Astrocyte of the hippocampus (primary cell): ENCODE measurements at regions not wholly inside any gene's neighbourhood (a gene's known extent, or its start where the extent isn't known, plus 50 kb on each side); places are given as distances from the start of the nearest gene placed in this dataset.

Source experiments
- DNase-seq: peaks from one replicate; pipeline ENCODE4 v3.0.0; 2011; ENCODE audit warnings: low read depth, low spot score

- DNase-seq = no peak
These were observed 50.0 kb downstream of the PITPNM2 start for GRCh38 chr12:123100882-123101281.

- DNase-seq = no peak
These were observed 50.4 kb downstream of the PITPNM2 start for GRCh38 chr12:123100450-123100849.

- no peak for DNase-seq
These were observed 51.2 kb downstream of the PITPNM2 start for GRCh38 chr12:123099560-123100192.

GRCh38 chr12:123098780-123099179 is 52.1 kb downstream of the PITPNM2 start:
- no peak for DNase-seq

- DNase-seq = no peak
These were observed 53.3 kb downstream of the PITPNM2 start for GRCh38 chr12:123097561-123098084.

- no peak for DNase-seq
These were observed 54.1 kb downstream of the PITPNM2 start for GRCh38 chr12:123096741-123097140.

- DNase-seq = peak; percentile 60
These were observed 54.7 kb downstream of the PITPNM2 start for GRCh38 chr12:123096182-123096581.

- no peak for DNase-seq
These were observed 55.6 kb downstream of the PITPNM2 start for GRCh38 chr12:123095078-123095881.

- DNase-seq = peak; percentile 81
These were observed 56.4 kb downstream of the PITPNM2 start for GRCh38 chr12:123094349-123095077.

GRCh38 chr12:123092866-123093265 is 58.0 kb downstream of the PITPNM2 start:
- DNase-seq = no peak

- no peak for DNase-seq
These were observed 59.4 kb downstream of the PITPNM2 start for GRCh38 chr12:123091230-123092150.

- DNase-seq = peak; percentile 92
These were observed 61.1 kb downstream of the PITPNM2 start for GRCh38 chr12:123089631-123090353.

GRCh38 chr12:123089140-123089539 is 61.8 kb downstream of the PITPNM2 start:
- DNase-seq = no peak

GRCh38 chr12:123085730-123086487 is 65.0 kb downstream of the PITPNM2 start:
- peak; percentile 80 for DNase-seq

- DNase-seq = no peak
These were observed 65.8 kb downstream of the PITPNM2 start for GRCh38 chr12:123085066-123085465.

- no peak for DNase-seq
These were observed 67.0 kb downstream of the PITPNM2 start for GRCh38 chr12:123083661-123084571.

GRCh38 chr12:123080634-123081033 is 70.3 kb downstream of the PITPNM2 start:
- no peak for DNase-seq

- DNase-seq = no peak
These were observed 72.2 kb downstream of the PITPNM2 start for GRCh38 chr12:123078531-123079155.
